ENCODE measurements at regions not wholly inside any gene's neighbourhood (a gene's known extent, or its start where the extent isn't known, plus 50 kb on each side); places are given as distances from the start of the nearest gene placed in this dataset.
A peak's percentile ranks its signal among the peaks of the same experiment; 100 is the strongest.

DNA sequence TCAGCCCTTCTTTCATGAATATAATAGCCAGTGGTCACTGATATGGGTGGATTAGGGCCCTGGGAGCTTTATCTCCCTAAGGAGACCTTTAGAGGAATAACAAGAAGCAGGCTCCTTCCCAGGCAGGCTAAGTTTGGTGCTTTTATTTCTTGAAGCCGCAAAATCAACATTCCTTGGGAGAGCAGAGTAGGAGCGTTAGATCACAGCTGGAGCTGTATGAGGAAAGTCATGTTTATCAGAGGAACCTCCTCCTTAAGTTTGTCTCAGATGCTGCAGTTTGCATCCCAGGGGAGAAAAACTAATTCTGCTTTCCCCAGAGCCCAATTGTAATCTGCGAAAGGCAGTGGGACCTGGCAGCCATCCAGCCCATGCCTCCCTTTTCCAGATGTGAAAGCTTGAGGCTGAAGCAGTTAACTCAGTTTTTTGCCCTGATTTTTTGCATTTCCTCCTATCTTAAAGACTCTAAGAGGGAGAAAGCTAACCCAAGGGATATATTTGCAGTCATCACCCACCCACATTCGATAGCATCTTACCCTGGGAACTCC lies 186.0 kb upstream of the FRMPD4 start:
- DNase-seq (ENCODE audit: low spot score): no peak
- FAIRE-seq: no peak

DNA sequence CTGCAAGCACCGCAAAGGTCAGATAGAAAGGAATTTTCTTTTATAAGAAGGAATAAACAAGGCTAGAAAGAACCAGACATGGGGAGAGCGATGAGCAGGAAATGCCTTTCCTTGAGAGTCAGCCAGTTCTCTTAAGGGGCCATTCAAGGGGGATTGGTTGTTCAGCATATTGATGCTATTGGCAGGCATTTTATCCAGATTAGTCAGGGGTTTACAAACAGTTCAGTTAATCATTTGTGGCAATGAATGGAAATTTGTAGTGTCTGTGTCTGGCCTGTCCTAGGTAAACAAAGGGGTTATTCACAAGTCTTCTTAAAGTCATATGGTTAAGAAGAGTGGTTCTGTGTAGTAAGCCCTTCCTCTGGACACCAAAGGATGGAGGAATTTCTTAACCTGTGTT lies 184.7 kb upstream of the FRMPD4 start:
- FAIRE-seq (no peak), DNase-seq (ENCODE audit: low spot score) (peak; percentile 46)

DNA sequence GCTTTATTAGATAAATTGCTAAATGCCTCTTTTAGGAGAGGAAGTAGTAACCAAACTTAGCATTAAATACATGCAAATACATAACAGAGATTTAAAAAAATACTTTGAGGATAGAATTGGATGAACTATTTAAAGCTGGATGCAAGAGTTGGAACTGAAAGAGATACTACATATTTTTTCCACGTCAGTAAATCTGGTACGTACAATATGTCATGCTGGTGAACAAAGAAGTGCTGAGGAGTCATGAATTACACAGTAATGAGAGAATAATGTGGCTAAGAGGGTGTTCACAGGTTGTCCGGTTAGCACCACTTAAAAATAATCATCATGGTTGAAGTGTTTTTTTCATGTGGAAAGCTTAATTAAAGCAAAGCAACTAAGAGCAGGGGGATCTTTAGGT lies 184.1 kb upstream of the FRMPD4 start:
- DNase-seq (ENCODE audit: low spot score): no peak
- FAIRE-seq: no peak

DNA sequence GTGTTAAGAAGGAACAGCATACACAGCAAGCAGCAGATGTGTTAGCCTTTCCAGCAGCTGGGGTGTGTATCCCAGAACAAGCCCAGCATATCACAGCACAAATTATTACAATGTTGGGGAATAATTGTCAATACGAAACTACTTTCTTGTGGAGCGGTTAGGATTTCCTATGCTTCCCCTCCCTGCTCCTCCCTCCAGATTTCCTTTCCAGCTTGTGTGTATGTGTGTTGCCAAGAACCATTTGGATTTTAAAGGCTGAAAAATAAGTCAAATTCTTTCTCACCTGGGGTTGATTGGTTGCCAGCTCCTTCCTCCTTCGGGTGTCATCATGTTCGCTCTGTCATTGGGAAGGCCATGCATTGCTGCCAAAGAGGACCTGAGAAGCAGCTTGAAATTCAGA lies 178.2 kb upstream of the FRMPD4 start:
- DNase-seq (ENCODE audit: low spot score): no peak
- FAIRE-seq: no peak

DNA sequence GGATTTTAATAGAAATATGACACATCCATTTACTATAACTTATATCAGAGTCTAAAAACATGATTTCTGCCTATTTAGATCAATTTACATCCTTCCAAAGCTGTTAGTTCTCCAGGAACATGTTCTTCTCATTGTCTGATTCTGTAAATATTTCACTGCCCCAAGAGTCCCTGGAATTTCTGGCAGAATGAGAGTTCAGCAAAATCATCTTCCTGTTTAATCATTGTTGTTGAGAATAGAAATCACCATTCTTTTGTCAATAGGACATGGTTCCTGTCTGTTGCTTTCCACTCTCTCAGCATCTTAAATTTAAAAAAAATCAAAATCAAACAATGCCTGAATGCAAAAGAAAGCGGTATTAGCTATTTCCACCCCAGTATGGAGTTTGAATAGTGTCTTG lies 172.8 kb upstream of the FRMPD4 start:
- DNase-seq (ENCODE audit: low spot score) (no peak), FAIRE-seq (no peak)

DNA sequence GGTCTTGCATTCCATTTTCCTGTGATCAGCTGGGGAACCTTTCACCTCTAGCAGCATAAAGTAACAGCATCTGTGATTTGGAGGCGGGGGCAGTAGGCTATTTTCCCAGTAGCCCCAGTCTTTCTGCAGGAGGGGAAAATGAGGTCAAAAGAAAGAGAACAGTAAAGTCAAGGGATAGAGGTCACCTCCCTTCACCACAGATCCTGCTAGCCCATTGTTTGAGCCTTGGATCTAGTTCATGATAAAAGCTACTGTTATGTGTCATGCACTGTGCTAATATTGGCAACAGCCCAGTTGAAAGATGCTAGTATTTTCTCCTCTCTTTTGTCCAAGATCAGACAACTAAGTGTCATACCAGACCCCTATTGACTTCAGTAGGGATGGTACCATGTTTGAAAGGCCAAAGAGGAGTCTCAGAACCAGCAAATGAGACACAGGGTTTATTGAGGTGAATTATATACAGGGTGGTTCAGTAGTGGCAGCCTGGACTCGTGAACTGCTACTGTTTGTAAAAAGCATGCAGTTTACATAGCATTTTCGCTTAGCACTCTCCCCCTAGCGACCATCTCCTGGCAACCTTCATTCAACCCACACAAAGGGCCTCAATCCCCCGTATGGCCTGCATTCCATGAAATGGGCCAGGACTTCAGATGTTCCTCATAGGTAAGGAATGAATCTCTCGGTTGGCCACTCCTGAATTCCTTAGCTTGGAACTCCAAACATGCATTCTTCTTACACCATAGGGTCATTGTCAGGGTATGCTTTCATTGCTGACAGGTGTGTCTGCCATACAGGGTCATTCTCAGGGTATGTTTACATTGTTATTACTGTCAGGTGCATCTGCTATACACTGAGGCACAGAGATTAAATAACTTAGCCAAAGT lies 170.0 kb upstream of the FRMPD4 start:
- DNase-seq (ENCODE audit: low spot score): no peak
- FAIRE-seq: no peak

DNA sequence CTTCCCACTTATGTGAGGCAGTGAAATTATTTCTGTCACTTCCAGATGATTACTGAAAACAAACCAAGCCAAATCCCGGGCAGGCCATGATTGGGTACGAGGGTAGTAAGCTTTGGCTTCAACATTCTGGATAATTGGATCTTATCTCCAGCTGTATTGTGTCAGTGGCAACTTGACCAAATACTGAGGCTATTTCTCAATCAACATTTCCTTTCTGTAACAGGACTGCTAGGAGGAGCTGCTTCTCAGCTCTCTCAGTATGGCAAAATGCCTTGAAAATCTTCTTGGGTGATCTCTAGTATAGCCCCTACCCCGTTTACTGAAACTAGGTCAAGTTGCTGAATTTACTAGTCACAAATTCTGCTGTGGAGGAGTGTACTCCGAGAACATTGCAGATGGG lies 169.3 kb upstream of the FRMPD4 start:
- FAIRE-seq (no peak), DNase-seq (ENCODE audit: low spot score) (no peak)

DNA sequence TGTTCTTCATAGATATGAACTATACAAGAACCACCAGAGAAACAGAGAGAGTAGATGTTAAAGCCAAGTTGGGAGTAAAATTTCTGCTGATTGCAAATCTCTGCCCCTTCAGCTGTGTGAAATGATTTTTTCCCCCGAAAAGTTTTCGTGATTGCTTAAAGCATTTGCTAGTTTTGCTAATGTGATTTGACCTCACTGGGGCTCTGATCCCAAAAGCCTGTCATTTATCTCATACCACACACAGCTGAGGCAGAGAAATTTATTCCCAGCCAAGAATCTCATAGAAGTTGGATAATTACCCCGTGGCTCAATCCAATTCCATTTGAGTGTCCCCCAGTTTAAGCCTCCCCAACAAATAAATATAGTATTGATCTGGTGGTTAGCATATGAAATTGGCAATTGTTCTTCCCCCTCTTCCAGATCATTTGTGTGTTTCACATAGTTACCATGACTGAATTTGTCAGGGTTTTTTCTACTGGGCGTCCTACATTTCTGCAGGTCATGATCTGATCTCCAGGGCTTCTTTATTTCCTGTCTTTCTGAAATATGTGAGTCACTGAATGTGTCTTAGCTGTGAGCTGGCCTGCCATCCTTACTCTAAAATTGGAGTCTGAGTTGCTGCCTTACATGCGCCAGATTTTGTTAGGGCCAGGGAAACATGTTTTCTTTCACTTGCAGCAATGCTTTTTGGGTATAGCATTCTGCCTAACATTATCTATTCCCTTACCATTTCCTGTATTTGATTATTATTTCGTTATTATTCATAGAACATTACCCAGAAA lies 167.5 kb upstream of the FRMPD4 start:
- no peak for DNase-seq (ENCODE audit: low spot score)
- no peak for FAIRE-seq

DNA sequence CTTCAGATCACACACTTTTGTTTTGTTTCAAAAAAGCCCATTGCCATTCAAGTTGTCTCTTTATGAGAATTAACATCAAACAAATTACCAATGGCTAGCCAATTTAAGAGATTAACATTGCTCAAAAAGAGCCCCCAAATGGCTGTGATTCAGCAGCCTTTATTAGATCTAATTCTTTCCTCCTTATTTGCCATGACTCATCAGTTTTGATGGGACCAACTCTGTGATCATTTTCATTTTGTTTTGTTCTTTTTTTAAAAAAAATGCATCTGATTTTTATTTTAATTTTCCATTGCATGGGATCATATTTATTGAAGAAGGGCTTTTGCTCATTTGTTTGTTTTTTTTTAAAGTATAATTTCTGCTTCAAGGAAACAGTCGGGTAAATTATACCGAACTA lies 161.6 kb upstream of the FRMPD4 start:
- no peak for FAIRE-seq
- no peak for DNase-seq (ENCODE audit: low spot score)

DNA sequence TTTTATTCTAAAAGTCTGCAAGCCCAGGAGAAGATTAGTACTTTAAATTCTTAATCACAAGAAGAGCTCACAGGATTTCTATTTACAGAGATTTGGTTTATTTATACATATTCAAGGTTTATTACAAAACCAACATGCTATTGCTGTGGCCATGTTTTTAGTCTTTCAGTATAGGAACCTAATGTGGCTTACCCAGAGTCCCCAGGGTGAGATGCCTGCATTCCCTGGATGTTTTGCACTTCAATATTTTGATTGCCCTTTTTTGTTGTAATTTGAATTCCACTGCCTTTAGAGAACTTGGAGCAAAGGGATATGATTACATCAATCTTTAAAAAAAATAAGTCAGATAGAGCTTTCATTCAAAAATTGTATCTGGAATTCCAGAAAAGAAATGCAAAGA lies 146.0 kb upstream of the FRMPD4 start:
- DNase-seq (ENCODE audit: low spot score): no peak
- no peak for FAIRE-seq

DNA sequence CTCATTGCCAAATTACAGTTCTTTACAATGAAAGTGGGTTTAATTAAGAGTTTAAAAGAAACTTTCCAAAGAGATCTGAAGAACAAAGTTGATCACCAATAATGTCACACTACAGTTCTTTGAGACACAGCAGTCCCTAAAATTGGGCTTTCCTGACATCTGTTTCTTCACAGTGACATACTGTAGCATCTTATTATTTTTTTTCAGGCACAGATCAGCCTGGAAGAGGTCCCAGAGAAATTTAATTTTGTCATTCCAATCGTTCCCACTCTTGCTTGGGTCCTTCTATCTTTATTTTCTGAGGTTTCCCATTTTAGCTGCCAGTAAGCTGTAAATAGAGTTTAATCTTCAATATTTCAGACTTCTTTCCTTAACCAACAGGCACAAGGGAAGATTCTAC lies 143.1 kb upstream of the FRMPD4 start:
- no peak for FAIRE-seq
- DNase-seq (ENCODE audit: low spot score): no peak

DNA sequence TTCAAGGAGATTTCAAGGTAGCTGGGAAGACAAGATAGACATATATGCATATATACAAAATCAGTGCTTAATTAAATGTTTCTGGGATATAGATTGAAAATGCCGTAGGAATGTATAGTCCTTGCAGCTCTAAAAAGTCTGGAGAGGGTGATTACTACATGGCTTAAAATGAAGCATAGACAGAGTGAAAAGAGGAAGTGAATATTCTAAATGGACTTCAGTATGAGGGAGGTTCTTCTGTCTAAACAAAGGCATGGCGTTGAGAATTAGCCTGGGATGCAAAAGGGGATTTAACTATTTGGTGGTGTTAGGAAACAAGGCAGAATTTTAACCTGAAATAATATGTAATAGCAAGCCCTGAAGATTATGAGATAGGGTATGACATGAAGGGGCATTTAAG lies 141.5 kb upstream of the FRMPD4 start:
- no peak for FAIRE-seq
- DNase-seq (ENCODE audit: low spot score): no peak

DNA sequence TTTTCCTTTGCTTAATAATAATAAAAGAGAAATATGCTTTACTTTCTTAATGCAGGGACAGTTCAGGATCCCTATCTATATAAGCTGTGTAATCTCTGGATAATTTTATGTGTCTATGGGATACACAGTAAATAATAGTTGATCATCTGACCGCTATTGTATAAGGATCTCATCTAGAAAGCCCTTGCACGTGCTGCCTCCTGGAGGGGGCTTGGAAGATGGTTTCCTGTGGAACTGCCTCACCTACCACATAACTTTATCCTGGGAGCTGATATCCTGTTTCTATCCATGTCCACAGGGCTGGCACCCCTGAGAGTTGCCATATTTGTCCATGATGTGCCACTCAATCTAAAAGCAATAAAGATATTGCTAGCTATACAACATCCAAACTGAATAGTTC lies 139.3 kb upstream of the FRMPD4 start:
- DNase-seq (ENCODE audit: low spot score): no peak
- FAIRE-seq: no peak

DNA sequence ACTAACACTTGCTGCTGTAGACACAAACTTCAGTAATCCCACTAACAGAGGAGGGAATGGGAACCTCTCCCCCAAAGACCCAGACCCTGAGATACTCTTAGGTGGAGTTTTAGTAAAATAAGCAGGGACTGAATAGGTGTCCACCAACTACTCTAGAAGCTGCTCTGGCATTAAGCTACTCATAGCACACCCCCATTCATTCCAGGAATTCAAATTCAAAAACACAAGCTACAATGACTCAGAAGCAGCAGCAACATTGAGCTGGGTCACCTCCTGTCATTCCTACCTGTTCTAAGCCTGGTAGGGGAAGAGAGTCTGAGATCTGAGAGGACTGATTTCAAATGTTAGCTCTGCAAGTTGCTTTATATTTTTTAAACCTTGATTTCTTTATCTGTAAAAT lies 135.4 kb upstream of the FRMPD4 start:
- no peak for DNase-seq (ENCODE audit: low spot score)
- no peak for FAIRE-seq

DNA sequence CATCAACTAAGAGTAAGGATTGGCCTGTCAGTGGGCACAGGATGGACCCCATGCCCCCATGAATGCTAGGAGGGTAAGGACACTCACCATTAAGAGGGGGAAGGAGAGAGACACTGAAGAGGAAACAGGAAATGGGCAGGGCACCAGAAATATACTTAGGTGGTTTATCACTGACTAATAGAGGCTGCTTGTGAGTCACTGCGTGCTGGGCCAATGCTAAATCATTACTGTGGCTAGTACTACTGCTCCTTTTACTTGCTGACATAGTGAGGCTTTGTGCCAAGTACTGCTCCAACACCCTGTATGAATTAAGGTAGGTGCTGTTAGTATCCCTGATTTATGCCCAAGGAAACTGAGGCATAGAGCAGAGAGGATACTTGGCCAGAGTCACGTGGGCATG lies 130.4 kb upstream of the FRMPD4 start:
- peak; percentile 89 for FAIRE-seq

DNA sequence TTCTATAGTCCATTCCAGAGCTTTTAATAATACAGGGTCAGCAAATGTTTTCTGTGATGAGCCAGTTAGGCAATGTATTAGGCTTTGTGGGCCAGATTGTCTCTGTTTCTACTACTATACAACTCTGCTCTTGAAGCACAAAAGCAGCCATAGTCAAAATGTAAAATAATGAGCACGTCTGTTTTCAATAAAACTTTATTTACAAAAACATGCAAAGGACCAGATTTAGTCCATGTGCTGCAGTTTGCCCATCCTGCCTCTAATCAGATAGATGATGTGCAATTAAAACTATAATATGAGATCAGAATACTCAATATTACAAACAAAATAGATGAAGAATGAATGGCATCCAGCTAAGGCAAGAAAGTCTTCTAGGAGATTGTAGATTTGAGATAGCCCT lies 127.8 kb upstream of the FRMPD4 start:
- no peak for FAIRE-seq
- DNase-seq (ENCODE audit: low spot score): no peak

More for the DNA sequence above, 130.4 kb upstream of the FRMPD4 start:
- DNase-seq (ENCODE audit: low spot score): peak; percentile 76

DNA sequence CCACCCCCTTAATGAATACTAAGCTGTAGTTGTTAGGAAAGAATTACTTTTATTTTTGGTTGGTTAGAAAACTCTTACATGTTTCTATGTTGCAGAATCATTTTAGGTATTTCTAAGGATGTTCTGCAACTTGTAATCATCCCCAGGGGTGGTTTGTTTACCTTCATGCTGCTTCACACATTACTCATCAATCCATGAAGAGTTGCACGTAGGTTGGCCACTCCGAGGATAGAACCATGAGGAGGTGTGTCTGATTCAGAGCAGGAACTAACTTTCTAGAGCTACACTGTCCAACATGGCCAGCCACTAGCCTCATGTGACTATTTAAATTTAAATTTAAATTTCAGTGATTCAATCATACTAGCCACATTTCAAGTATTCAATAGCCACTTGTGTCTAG lies 127.2 kb upstream of the FRMPD4 start:
- FAIRE-seq (peak; percentile 10), DNase-seq (ENCODE audit: low spot score) (peak; percentile 22)

DNA sequence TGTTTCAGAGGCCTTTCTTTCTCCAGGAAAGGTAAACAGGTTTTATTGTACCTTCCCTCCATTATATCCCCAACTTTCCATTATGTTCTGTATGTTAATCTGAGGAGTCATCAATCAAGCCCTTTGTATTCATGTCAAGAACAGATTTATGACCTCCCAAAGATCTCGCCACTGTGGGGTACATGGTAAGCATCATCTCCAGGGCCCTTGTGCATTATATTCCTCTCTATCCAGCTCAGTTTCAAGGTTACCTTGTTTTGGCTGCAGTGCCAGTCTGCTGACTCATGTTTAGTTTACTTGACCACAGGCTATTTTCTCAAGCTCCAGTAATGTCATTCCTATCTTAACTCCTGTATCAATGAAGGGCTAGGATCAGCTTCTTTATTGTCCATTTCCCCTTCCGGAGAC lies 125.1 kb upstream of the FRMPD4 start:
- FAIRE-seq (peak; percentile 26), DNase-seq (ENCODE audit: low spot score) (peak; percentile 34)

DNA sequence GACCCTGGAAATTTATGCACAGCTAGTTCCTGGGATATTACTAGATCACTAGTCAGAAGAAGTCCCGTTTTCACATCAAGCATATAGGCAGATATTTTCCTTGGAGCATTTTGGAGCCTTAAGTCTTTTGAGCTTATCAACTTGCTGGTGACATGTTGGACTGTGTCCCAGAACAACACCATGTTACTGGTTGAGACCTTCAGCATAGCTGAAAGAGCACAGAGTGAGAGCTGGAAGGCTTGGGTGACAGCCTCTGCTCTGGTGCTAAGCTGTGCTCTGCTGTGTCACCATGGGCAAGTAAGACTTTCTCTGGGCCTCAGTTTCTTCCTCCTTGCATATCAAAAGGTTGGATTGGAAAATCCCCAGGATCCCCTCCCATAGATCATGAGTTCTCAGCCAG lies 116.6 kb upstream of the FRMPD4 start:
- DNase-seq (ENCODE audit: low spot score) (no peak), FAIRE-seq (no peak)

DNA sequence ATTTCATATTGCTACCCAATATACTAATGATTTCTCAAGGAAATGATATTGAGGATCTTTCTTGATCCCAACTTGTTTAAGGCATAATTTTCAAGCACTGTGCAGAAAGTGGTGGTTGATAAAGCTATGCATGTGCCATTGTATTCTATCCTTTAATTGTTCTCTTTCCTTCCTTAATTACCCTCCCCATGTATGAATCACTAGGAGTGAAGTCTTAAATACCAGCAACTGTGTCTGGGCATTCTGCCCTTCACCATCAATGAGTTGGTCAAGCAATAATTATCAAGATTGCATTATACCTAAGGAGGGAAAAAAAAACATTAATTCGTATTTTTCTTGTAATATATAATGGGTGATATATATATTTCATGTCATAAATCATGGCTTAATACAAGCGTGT lies 111.8 kb upstream of the FRMPD4 start:
- DNase-seq (ENCODE audit: low spot score) (no peak), FAIRE-seq (no peak)

DNA sequence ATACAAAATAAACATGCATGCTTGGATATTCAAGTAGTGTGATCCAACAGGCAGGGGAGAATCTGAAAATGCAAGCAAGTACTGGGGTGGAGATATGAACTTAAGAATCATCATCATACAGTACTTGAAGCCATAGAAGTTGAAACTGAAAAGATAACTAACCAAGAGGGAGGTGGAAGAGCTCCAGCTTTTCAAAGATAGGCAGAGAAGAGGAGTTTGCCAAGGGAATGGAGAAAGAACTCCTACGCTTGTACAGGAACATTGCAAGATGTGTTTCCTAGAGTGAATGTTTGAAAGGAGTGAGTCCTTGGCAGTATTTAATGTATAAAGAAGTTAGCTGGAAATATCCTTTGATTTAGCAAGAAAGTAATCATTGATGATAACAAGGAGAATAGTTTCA lies 106.2 kb upstream of the FRMPD4 start:
- FAIRE-seq (no peak), DNase-seq (ENCODE audit: low spot score) (no peak)

DNA sequence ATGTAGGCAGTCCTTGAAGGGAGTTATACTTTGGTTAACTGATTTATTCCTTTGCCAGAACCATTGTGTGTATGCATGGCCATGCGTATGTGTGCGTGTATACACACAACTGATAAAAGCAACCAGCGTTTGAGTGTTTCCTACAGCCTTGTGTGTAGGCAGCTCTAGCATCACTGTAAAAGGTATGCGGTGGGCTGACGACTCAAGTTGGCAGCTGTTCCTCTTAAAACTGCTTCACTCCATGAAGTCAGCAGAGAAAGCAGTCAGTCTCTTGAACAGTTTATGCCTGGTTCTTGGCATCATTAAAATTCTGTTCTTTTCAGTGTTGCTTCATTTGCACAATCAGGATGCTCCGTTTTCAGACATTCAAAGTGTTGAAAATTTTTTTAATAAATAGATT lies 103.5 kb upstream of the FRMPD4 start:
- FAIRE-seq: no peak
- no peak for DNase-seq (ENCODE audit: low spot score)

DNA sequence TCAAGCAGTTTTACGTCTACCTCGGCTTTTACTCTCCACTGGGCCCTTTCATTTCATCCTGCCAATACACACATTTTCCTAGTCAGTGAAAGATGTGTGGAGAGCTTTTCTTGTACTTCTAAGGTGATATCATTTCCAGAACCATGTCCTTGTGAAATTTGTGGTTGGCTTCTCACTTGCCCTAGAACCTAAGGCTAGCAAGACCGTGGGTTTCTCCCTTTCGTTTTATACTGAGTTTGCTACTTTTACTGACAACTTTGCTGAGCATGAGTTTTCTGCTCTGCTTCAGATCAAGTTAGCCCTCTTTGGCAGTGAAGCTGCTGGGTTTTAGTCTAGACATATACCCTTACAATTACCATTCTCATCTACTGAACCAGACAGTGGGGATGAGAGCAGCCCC lies 95.7 kb upstream of the FRMPD4 start:
- DNase-seq (ENCODE audit: low spot score): no peak
- FAIRE-seq: no peak
